GM20431 (cell line): ENCODE measurements at regions not wholly inside any gene's neighbourhood (a gene's known extent, or its start where the extent isn't known, plus 50 kb on each side); places are given as distances from the start of the nearest gene placed in this dataset.
"Not testable (repeated sequence)": the region's sequence is repeated elsewhere in the genome, so short reads cannot be mapped to it uniquely, and the experiment has no call there.

ENCODE experiments used
- in situ Hi-C: fragments of 300-500 bp; cut with MseI, MboI; formaldehyde crosslinking; loops from one replicate; pipeline ENCODE4 v1.15.0; 2020; ENCODE audit warnings: low sequenced_read_pairs; ENCODE audit not compliant: unreplicated experiment

DNA sequence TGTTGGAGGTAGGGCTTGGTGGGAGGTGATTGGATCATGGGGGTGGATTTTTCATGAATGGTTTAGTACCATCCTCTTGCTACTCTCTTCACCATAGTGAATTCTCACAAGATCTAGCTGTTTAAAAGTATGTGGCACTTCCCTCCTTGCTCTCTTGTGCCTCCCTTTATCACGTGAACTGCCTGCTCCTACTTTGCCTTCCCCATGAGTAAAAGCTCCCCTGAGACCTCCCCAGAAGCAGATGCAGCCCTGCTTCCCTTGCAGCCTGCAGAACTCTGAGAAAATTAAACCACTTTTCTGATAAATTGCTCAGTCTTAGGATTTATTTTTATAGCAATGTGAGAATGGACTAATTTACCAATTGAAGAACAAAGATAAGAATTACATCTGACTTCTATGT lies 223.1 kb downstream of the RNF144A start:
- in situ Hi-C loops = no loop called here

DNA sequence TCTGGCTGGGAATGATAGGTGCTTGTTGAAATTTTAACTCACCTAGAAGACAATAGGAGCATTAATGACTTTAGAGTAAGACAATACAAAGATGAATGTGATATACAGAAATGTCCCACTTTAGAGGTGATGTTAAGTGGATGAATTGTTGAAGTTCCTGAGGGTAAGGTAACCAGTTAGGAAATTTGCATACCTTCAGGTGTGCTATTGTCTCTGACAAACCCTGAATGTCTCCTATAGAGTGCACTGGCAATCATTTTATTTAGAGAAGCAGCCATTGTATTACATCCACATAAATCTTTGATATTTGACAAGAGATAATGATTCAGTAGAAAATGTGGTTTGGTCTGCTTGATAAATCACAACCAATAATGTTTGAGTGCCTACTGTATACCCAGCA lies 228.5 kb downstream of the RNF144A start:
- in situ Hi-C loops = no loop called here

DNA sequence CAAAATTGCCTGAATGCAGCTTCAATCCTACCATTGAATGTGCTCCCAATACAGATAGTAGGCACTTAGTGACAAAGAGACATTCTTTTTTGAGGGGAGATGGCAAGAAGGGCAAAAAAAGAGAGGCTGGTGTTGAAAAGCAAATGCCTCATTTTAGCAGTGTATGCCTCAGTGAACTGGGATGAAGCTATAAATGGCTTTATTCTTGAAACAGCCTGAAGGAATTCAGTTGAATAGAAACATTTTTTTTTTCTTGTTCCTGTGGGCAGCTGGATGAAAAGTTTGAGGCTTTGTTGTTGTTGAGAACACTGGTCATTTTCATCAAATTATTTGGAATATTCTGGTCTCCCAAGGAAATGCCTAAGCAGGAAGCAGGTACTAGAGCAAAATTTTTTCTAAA lies 228.9 kb downstream of the RNF144A start:
- in situ Hi-C loops = no loop called here

DNA sequence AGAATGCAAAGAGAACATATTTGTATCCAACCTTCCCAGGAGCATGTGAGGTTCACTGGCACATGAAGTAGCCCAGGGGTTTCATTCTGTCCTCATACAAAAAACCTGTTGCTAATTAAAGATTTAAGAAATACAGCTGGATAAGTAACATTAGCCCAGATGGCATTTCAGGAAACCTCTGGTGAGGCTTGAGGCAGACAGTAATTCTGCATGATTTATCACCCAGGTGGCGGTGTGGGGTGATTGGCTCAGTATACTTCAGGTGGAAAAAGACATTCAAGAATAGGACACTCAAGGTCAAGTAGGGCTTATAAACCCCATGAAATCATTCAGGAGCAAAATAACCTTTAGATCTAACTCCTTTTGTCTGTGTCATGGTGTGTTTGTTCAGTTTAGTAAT lies 237.4 kb downstream of the RNF144A start:
- in situ Hi-C loops = no loop called here

DNA sequence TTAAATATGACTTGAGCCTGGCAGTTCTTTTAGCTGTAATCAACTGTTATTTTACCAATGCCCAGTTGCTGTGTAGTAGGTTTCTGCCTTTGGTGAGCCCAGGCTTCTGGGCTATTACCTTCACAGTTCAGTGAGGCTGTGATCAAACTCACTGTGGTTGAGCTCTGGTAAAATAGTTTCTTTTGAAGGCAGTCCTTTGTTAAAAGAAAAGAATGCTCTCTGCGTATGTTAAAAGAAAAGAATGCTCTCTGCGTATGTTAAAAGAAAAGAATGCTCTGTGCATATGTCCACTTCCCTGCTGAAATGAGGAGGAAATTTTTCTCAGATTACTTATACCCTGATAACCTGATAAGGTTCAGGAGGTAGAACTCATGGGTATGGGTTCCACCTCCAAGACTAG lies 244.3 kb downstream of the RNF144A start:
- in situ Hi-C loops = no loop called here

DNA sequence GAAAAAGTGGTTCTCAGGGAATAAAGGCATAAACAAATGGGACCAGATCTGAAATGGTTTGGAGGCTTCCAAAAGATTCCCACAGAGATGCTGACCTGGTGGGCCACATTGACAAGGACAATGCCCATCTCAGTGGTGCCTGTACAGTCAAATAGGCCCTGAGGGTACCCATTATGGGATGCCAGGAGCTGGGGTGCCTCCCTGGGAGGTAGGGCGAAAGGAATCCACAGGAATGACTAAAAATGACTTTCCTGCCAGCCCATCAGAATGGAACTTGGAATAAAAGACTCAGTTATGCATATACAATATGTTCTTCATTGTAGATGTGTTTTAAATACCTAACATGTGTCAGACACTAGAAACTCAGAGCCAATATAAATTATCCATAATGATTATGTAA lies 248.5 kb downstream of the RNF144A start:
- in situ Hi-C loops = no loop called here

DNA sequence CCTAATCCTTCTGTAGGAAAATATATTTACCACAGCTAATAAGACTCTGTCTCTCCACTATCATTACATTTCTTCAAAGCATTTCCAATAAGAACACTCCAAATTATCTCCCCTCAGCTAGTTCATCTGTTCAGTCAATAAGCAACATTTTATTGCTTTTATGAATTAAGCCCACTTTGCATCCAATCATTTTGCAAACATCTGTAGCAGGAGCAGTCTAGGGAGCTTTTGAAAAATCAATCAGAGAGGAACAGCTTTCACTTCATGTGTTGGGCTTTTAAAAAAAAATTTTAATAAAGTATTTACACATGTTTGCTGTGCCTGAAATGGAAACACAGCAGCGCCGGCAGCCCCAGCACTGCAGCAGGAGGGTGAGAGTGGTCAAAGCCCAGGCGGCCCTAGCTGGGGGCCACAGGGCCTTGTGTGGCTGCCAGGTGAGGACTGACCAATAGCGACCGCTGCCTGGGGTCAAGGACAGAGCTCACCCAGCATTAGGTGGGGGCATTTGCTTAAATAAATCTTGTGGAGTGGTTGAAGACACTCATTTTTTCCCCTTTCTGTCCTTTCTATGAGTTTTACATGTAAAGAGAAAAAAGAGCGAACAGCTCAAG lies 250.7 kb downstream of the RNF144A start:
- in situ Hi-C loops = no loop called here

DNA sequence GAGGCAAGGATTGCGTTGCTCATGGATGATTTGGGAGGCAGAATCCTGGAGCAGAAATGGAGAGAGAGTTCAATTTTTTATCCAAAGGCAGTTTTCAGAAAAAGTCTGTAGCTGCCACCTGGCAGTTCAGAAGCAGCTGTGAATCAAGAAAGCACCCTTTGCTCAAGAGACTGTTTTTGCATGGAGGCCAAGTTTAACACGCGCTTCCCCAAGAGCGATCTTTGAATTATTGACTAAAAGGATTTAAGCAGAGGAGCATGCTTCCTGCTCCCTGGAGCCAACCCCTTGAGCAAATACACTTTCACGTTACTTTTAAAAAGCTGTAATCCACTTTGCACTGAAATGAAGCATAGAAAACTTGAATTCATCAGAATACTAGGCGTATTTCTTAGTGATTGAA lies 252.4 kb downstream of the RNF144A start:
- in situ Hi-C loops = no loop called here

DNA sequence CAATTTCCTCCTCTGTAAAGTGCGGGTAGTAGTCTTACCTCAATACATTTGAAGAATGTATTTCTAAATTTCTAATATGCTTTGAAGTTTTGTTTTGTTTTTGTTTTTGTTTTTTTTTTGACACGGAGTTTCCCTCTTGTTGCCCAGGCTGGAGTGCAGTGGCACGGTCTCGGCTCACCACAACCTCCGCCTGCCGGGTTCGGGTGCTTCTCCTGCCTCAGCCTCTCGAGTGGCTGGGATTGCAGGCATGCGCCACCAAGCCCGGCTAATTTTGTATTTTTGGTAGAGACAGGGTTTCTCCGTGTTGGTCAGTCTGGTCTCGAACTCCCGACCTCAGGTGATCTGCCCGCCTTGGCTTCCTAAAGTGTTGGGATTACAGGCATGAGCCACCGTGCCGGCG lies 261.8 kb downstream of the RNF144A start:
- in situ Hi-C loops = not testable (repeated sequence)

DNA sequence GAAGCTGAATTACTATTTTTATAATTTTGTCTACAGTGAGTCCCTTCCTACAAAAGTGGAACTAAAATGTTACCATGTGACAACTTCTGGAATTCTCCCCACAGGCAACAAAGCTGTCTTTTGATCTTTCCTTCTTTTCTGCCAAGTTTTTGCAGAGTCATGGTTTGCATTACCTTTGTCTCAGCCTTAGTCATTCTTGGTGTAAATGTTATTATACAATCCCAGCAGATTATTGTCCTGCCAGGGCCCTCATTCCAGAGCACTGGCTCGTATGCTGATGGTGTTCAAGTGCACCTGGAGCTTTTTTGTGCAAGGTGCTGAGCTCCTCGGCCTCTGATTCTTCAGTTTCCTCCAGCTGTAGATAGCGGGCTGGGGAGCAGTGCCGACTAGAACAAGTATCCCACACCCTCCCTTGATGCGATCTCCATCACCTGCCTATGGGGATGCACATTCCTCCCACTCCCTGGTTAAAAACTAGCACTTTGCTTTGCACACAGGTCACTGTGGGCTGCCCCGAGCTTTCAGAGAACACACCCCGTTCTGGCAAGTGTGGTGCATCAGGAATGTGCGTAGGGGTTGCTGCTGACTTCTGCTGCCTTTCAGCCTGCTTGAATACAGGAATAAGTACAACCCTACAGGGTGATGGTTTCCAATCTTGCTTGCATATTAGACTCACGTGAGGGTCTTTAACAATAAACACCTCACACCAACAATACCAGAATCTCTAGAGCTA lies 263.6 kb downstream of the RNF144A start:
- in situ Hi-C loops = no loop called here

DNA sequence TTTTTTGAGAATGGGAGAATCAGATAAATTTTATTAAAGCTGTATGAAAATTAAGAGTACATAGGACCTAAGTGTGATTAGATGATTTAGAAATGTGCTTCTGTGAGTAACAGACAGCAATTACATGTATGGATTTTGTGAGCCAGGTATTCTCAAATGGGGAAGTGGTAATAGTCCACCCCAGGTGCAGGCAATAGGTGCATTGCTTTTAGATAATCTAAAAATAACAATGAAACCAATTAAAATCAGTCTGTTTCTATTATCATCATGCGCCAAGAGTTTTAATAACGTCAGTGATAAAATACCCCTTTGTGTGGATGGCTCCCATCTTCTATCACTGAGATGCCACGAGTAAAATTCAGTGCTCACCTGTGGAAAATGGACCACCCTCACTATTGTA lies 265.3 kb downstream of the RNF144A start:
- in situ Hi-C loops = no loop called here

DNA sequence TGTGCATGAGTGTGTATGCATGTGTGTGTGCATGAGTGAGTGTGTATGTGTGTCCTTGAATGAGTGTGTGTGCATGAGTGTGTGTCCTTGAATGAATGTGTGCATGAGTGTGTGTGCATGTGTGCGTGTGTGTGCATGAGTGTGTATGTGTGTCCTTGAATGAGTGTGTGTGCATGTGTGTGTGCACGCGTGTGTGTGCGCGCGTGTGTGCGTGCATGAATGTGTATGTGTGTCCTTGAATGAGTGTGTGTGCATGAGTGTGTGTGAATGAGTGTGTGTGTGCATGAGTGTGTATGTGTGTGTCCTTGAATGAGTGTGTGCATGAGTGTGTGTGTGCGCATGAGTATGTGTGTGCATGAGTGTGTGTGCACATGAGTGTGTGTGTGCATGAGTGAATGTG lies 271.9 kb downstream of the RNF144A start:
- in situ Hi-C loops = no loop called here

DNA sequence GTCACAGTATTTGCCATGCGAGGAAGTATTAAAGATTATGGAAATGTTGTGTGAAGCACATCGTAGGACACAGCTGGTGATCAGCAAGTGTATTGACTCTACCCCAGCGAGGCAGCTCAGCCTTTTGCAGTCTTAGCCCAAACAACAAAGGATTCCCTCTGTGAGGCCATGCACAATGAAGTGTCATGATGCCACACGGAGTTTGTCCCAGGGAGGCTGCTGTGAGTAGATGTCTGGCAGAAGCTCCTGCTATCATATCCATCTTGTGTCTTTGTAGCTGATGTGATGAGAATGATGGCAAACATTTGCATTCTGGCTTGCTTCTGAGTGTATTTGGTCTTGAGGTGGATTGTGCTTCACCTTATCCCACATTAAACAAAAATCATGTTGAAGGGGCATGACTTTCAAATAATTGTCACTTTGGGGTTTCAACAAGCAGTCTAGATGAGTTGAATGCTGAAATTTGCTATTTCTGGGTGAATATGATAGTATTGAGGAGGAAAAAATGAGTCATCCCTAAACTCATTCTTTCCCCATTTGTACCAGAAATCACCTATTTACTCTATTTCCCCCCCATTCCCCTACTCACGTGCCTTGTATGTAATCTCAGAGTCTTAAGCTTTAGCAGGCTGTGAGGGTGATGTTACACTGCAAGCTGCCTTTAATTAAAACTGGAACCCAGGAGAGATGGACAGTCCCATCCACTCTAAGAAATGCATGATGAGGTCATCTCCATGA lies 273.5 kb downstream of the RNF144A start:
- in situ Hi-C loops = no loop called here

DNA sequence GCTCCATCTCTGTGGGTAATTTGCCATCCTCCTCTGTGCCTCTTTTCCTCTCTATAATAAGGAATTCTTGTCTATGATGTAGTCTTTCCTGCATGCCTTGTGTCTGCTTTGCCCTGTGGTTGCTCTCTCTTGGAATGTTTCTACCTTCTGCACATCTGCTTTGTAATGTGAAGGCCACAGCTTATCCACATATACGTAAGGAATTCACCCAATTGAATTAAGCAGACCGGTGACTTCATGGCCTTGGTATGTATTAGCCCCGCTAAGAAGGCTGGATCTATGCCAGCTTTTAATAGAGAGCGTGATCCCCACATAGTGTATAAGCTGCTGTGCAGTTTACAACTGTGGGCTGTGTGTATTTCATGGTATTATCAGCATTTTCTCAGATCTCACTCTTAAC lies 274.7 kb downstream of the RNF144A start:
- in situ Hi-C loops = no loop called here

DNA sequence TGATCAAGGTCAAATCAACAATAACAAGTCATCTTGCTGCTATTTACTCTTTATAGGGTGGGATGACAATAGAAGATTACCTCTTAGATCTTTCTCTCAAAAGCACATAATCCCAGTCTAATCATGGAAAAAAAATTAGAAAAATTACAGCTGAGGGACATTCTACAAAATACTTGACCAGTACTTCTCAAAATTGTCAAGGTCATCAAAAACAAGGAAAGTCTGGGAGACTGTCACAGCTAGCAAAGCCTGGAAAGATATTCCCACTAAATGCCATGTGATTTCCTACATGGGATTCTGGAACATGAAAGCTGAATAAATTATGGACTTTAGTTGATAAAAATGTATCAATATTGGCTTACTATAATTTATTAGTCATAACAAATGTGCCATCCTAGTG lies 276.2 kb downstream of the RNF144A start:
- in situ Hi-C loops = no loop called here

DNA sequence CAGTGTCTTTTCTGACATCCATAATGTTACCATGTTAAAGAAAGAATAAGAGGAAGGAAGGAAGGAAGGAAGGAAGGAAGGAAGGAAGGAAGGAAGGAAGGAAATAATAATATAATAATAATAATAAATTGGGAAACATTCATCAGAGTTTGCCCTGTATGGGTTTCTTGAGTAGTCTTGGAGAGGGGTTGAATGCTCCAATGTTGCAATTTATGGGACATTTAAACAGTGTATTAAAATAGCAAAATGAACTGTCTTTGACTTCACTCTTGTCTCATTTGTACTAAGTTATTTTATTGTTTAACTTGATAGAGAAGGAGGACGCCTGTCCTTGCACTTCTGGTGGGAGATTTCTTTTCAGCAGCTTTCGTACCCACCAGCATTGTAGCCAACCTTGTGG lies 277.7 kb downstream of the RNF144A start:
- in situ Hi-C loops = no loop called here

DNA sequence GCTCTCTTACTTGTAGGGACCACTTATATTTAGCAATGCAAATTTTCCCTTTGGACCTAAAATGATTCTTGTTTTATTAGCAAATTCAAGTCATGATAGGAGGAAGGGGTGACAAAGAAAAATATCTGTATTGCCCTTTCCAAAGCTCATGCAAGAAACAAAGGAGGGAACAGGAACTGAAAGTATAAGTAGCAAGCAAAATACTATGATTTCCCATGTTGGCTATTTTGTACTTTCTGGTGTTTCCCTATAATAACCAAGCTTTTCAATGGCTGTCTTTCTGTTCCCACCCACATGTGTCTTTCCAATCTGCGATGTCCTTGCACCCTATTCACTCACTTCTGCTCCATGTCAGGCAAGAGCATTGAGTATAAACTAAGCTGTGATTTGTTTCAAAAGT lies 279.7 kb downstream of the RNF144A start:
- in situ Hi-C loops = no loop called here

DNA sequence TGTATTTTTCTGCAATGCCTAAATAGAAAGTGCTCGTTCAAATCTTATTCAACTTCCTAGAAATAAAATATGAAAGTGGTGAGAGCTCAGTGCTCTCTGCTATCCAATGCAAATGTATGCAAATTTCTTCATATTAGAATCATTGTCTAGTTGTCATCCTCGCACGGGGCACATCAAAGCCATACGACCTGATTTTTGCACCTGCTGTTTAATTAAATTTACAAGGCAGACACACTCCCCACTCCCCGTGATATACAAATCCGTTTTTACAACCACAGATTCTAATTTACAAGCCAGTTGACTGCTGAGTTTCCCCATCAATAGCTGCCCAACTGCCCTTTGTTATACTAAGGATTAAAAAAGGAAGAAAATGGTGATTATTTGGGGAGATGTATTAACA lies 284.6 kb downstream of the RNF144A start:
- in situ Hi-C loops = no loop called here

DNA sequence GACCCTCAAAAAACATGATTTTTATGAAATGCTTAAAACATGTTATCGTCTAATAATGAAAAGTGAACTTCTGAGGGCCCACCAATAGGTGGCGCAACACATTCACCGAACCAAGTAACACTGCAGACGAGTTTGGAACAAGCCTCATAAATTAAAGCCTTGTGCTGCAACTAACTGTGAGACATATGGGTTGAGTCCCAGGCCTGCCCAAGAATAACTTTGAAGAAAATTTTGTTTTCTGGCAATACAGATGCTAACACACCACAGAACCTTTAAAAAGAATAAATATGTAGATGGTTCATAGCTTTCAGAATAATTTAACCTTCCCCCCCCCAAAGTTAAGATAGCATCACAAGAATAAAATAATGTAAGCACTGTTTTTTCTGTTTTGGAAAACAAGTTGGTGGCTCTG lies 285.9 kb downstream of the RNF144A start:
- in situ Hi-C loops = no loop called here

DNA sequence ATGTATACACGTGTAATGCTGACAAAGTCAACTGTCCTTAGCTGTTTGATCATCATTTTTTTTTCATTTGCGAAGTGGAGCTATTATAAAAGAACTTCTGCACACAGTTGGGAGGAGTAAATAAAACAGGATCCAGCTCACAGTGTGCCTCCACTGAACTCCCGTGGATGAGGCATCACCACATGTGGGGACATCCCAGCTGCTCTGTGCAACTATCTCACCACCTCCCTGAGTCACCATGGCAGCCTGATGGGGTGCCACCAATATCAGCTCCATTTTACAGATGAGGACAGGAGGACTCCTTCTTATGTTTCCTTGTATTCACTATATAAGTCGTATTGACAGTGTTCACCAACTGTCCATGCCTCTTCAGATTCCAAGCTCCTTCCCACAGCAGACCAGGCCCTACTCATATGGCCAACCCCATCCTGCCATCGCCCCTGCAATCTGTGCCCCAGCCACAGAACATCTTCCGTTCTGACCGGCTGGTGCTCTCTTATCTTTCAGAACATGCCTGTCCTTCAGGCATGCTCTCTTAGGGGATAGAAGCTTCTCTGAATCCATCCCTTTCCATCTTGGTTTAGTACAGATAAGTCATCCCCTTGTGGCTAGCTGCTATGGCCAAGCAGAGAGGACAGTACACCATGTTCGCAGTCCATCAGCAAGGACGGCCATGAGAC lies 288.1 kb downstream of the RNF144A start:
- in situ Hi-C loops = no loop called here
